ENCODE measurements at regions not wholly inside any gene's neighbourhood (a gene's known extent, or its start where the extent isn't known, plus 50 kb on each side); places are given as distances from the start of the nearest gene placed in this dataset.

DNA sequence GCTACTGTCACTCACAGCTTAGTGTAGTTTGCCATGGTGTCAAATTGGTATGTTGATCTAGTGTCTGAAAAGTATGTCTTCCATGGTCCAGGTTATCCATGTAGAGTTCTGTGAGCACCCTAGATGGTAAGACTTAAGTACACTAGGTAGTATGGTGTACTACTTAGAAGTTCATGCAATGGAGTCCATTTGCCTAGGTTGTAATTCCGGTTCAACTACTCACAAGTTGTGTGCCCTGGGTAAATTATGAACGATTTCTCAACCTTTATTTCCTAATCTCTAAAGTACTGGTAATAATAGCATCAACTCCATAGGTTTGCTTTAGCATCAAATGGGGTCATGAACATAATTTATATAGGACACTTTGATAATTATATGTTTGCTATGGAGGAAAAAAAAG is 666.2 kb upstream of the CELF2 start:
- Histone ChIP-seq H3K79me2 (ENCODE audit: control insufficient read depth, insufficient read depth, low read length) (no peaks in the 10 kb centered on the region), H2AFZ (ENCODE audit: control insufficient read depth, low read length) (no peak overlapping the region), H3K9ac (ENCODE audit: control insufficient read depth, extremely low read depth, insufficient read depth, low read length) (no peak overlapping the region), H3K9me1 (ENCODE audit: control insufficient read depth, extremely low read depth, insufficient read depth, low read length) (no peaks in the 10 kb centered on the region), H3K4me1 (ENCODE audit: control insufficient read depth, extremely low read depth, insufficient read depth, low read length) (no peaks in the 10 kb centered on the region), H3K9me3 (ENCODE audit: control insufficient read depth, low read depth, low read length) (no peaks in the 10 kb centered on the region), H3K36me3 (ENCODE audit: control insufficient read depth in 2 of 2, extremely low read depth in 1 of 2, insufficient read depth in 2 of 2, low read length in 2 of 2) (no peaks in the 10 kb centered on the region), H3K4me3 (ENCODE audit: control insufficient read depth in 2 of 3, extremely low read depth in 1 of 3, insufficient read depth in 2 of 3, low read depth in 1 of 3, low read length in 3 of 3) (no peak overlapping the region), H3K27ac (ENCODE audit: control insufficient read depth, insufficient read depth, low read length) (no peak overlapping the region), H3K27me3 (ENCODE audit: control insufficient read depth, extremely low read depth, insufficient read depth, low read length) (no peaks in the 10 kb centered on the region), H3K4me2 (ENCODE audit: control insufficient read depth, extremely low read depth, insufficient read depth, low read depth, low read length) (no peak overlapping the region), H4K20me1 (ENCODE audit: control insufficient read depth, extremely low read depth, insufficient read depth, low read length) (no peaks in the 10 kb centered on the region)
- no peak for TF ChIP-seq EZH2 (IDR thresholded peaks at IDR 0.05; ENCODE audit: low read length)
- TF ChIP-seq, protein P1, sequence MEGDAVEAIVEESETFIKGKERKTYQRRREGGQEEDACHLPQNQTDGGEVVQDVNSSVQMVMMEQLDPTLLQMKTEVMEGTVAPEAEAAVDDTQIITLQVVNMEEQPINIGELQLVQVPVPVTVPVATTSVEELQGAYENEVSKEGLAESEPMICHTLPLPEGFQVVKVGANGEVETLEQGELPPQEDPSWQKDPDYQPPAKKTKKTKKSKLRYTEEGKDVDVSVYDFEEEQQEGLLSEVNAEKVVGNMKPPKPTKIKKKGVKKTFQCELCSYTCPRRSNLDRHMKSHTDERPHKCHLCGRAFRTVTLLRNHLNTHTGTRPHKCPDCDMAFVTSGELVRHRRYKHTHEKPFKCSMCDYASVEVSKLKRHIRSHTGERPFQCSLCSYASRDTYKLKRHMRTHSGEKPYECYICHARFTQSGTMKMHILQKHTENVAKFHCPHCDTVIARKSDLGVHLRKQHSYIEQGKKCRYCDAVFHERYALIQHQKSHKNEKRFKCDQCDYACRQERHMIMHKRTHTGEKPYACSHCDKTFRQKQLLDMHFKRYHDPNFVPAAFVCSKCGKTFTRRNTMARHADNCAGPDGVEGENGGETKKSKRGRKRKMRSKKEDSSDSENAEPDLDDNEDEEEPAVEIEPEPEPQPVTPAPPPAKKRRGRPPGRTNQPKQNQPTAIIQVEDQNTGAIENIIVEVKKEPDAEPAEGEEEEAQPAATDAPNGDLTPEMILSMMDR (optimal IDR thresholded peaks at IDR 0.05 in 1 of 3, IDR thresholded peaks at IDR 0.05 in 1 of 3, conservative IDR thresholded peaks at IDR 0.05 in 1 of 3; ENCODE audit: extremely low read depth in 1 of 3, insufficient read depth in 2 of 3, low read length in 3 of 3) = no peak
- DNase-seq (ENCODE audit: low read depth, low spot score) (no peak), FAIRE-seq (no peak)
- dilution Hi-C loops (cut with MboI; ENCODE audit: extremely low pct_ligation_motif_present, low sequenced_read_pairs) = no loop called here

DNA sequence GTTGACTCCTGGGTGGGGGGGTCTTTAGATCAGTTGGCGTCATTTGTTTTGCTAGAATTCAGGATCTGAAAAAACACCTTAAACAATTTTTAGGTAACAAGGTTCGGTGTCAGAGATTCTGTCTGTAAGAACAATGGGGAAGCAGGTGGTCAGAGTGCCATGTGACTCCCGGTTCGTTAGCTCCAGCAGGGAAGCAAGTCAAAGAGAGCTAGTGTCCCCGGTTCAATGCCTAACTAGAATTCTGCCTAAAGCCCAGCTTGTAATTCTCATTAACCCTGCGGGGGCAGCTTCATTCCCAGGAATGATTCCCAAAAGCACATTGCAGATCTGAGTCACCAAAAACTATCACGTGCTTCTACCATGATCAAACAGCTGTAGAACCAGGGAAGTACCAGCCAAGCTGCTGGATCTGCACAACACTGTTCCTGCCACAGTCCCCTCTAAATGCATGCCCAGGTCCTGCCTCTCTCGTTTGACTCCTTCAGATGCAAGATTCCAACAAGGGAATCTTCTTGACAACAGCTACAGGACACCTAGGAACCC is 664.3 kb upstream of the CELF2 start:
- TF ChIP-seq, protein P1 (optimal IDR thresholded peaks at IDR 0.05 in 1 of 3, IDR thresholded peaks at IDR 0.05 in 1 of 3, conservative IDR thresholded peaks at IDR 0.05 in 1 of 3; ENCODE audit: extremely low read depth in 1 of 3, insufficient read depth in 2 of 3, low read length in 3 of 3) = no peak
- TF ChIP-seq EZH2 (IDR thresholded peaks at IDR 0.05; ENCODE audit: low read length) = no peak
- no peaks in the 10 kb centered on the region for H3K9me3 ChIP-seq (ENCODE audit: control insufficient read depth, low read depth, low read length)
- dilution Hi-C loops (cut with MboI; ENCODE audit: extremely low pct_ligation_motif_present, low sequenced_read_pairs) = no loop called here

More for the DNA sequence above, 664.3 kb upstream of the CELF2 start:
- H3K27ac ChIP-seq (ENCODE audit: control insufficient read depth, insufficient read depth, low read length) = no peak overlapping the region
- H2AFZ ChIP-seq (ENCODE audit: control insufficient read depth, low read length) = no peak overlapping the region
- no peaks in the 10 kb centered on the region for H3K79me2 ChIP-seq (ENCODE audit: control insufficient read depth, insufficient read depth, low read length)
- H3K4me2 ChIP-seq (ENCODE audit: control insufficient read depth, extremely low read depth, insufficient read depth, low read depth, low read length) = no peak overlapping the region
- H3K9ac ChIP-seq (ENCODE audit: control insufficient read depth, extremely low read depth, insufficient read depth, low read length) = no peak overlapping the region
- H3K36me3 ChIP-seq (ENCODE audit: control insufficient read depth in 2 of 2, extremely low read depth in 1 of 2, insufficient read depth in 2 of 2, low read length in 2 of 2) = no peaks in the 10 kb centered on the region
- no peaks in the 10 kb centered on the region for H3K27me3 ChIP-seq (ENCODE audit: control insufficient read depth, extremely low read depth, insufficient read depth, low read length)
- no peak overlapping the region for H3K4me3 ChIP-seq (ENCODE audit: control insufficient read depth in 2 of 3, extremely low read depth in 1 of 3, insufficient read depth in 2 of 3, low read depth in 1 of 3, low read length in 3 of 3)
- no peaks in the 10 kb centered on the region for H3K4me1 ChIP-seq (ENCODE audit: control insufficient read depth, extremely low read depth, insufficient read depth, low read length)
- H3K9me1 ChIP-seq (ENCODE audit: control insufficient read depth, extremely low read depth, insufficient read depth, low read length) = no peaks in the 10 kb centered on the region
- FAIRE-seq (no peak), DNase-seq (ENCODE audit: low read depth, low spot score) (no peak)
- H4K20me1 ChIP-seq (ENCODE audit: control insufficient read depth, extremely low read depth, insufficient read depth, low read length) = no peaks in the 10 kb centered on the region
